NB4 (cell line): ENCODE measurements at regions not wholly inside any gene's neighbourhood (a gene's known extent, or its start where the extent isn't known, plus 50 kb on each side); places are given as distances from the start of the nearest gene placed in this dataset.
A peak's percentile ranks its signal among the peaks of the same experiment; 100 is the strongest.

ENCODE experiments used
- DNase-seq: peaks from one replicate; pipeline ENCODE4 v3.0.0; 2010; ENCODE audit warnings: low read depth
- H3K4me3 ChIP-seq: one replicate; pipeline ENCODE4 v1.5.1; 2011; ENCODE audit warnings: mild to moderate bottlenecking, low read depth, low read length, moderate library complexity
- CTCF ChIP-seq: IDR thresholded peaks from one replicate; pipeline ENCODE4 v1.5.1; 2012; ENCODE audit warnings: low read depth, low read length
- MYC ChIP-seq: IDR thresholded peaks from 2 replicates; pipeline ENCODE4 v1.6.1; 2011; ENCODE audit warnings: low read depth, low read length
- POLR2A ChIP-seq: IDR thresholded peaks from 2 replicates; pipeline ENCODE4 v1.6.1; 2011; ENCODE audit warnings: mild to moderate bottlenecking; ENCODE audit not compliant: insufficient read length; ENCODE audit errors: extremely low read depth
- TF ChIP-seq, protein P1 (sequence below): IDR thresholded peaks from 2 replicates; pipeline ENCODE4 v1.6.1; 2011; ENCODE audit warnings: low read depth, low read length

GRCh38 chr2:52810460-52810859, 957.1 kb upstream of the CHAC2 start:
- DNase-seq = peak; percentile 32
- TF ChIP-seq CTCF (no peak), MYC (no peak), POLR2A (no peak)
- TF ChIP-seq, protein P1, sequence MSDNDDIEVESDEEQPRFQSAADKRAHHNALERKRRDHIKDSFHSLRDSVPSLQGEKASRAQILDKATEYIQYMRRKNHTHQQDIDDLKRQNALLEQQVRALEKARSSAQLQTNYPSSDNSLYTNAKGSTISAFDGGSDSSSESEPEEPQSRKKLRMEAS = no peak
- H3K4me3 ChIP-seq = no peak overlapping the region

DNA sequence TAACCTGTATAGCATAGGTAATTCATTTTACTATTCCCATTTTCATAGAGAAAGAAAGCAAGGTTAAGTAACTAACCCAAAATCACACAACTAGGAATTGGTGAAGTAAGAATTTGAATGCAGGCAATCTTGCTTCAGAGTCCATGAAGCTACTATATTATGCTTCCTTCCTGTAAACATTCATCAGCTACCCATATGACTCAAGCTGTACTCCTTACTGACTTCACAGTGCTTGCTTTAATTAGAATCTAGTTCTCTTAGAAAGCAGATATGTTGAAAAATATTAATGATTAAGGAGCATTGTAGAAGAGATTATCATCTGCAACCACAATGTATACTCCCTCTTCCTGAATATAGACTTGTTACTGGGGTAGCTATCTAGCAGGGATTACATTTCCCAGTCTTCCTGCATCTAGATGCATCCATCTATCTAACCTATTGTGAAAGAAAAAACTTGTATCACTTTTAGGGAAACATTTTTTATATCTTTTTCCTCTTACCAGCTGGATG, 961.6 kb upstream of the CHAC2 start:
- TF ChIP-seq POLR2A (no peak), MYC (no peak), CTCF (no peak)
- TF ChIP-seq, protein P1 = no peak
- no peak overlapping the region for H3K4me3 ChIP-seq
- no peak for DNase-seq

DNA sequence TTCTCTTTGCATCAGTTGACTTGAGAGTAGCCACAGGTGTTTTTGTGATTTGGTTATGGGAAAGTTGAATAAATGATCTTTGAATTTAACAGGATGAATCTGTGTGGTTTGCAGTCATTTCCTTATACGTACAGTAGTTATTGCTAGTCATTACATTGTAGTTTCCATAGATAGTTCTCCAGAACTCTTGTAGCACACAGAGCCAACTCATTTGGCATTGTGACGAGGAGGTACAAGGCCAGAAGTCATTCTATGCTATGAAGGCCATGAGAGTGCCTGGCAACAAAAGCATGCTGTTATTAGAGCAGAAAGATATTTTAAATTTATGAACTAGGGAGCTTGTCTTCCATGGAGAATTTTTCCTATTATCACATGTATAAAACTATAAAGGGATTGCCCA, 973.0 kb upstream of the CHAC2 start:
- TF ChIP-seq CTCF (no peak), POLR2A (no peak), MYC (no peak)
- TF ChIP-seq, protein P1 = no peak
- no peak overlapping the region for H3K4me3 ChIP-seq
- DNase-seq = no peak

DNA sequence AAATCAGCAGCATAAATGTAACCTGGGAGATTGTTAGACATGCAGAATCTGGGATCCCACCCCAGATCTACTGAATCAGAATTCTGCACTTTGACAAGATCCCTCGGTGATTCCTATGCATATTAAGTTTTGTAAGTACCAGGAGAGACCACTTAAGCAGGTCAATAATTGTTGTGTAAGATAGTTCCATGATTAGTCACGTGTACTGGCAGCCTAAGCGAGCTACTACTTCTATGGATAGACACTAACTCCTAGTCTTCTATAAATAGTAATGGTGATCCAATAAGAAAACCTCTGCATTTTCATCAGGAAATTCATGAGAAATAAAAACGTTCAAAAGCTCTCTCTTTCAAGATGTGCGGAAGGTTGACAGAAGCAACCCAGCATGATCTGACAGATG, 988.2 kb upstream of the CHAC2 start:
- TF ChIP-seq, protein P1 = no peak
- TF ChIP-seq POLR2A (no peak), CTCF (no peak), MYC (no peak)
- DNase-seq = no peak

DNA sequence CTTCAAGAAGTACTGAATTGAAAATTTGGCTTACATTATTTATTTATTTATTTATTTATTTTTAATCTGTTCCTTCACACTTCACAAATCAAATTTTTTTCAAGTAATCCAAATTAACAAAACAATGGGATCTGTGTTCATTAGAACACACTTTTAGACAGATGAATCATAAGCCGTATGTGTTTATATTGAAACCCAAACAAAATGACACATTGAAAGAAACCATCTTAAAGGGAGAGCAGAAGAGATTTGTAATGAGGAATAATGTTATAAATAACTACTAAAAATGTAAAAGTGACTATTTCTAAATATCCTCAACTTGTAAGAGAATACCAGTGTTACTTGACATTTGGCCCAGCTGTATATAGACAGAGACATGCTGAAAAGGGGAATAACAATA, 991.0 kb upstream of the CHAC2 start:
- H3K4me3 ChIP-seq = no peak overlapping the region
- no peak for TF ChIP-seq POLR2A
- TF ChIP-seq MYC = no peak
- TF ChIP-seq, protein P1 = no peak
- no peak for TF ChIP-seq CTCF
- no peak for DNase-seq

More for the DNA sequence above, 988.2 kb upstream of the CHAC2 start:
- no peak overlapping the region for H3K4me3 ChIP-seq

- DNase-seq = no peak
- TF ChIP-seq MYC (no peak), POLR2A (no peak), CTCF (no peak)
- TF ChIP-seq, protein P1 = no peak
Measured at GRCh38 chr2:52775674-52776073, 991.9 kb upstream of the CHAC2 start.

More at GRCh38 chr2:52775674-52776073, 991.9 kb upstream of the CHAC2 start:
- H3K4me3 ChIP-seq = no peak overlapping the region
